ENCODE measurements at regions not wholly inside any gene's neighbourhood (a gene's known extent, or its start where the extent isn't known, plus 50 kb on each side); places are given as distances from the start of the nearest gene placed in this dataset.

- DNase-seq (ENCODE audit: low spot score): no peak
- ATAC-seq: no peak
- Mint-ChIP-seq H3K27ac (no peak overlapping the region), H3K9me3 (no peaks in the 10 kb centered on the region; the same call in 2 of the 3 replicates), H3K27me3 (ENCODE audit: insufficient read depth, low read depth, poor library complexity) (peaks cover 4% of the 10 kb centered on the region), H3K36me3 (ENCODE audit: low read depth) (no peaks in the 10 kb centered on the region), H3K4me3 (no peak overlapping the region), H3K4me1 (no peaks in the 10 kb centered on the region; the same call in 2 of the 3 replicates)
- H2AFZ ChIP-seq: no peak overlapping the region
- H4K20me1 ChIP-seq (replicated peaks; ENCODE audit: insufficient read depth): no peaks in the 10 kb centered on the region
- H3K79me2 ChIP-seq (replicated peaks; ENCODE audit: insufficient read depth): no peaks in the 10 kb centered on the region
- H3K4me3 ChIP-seq: no peak overlapping the region
- H3K9me2 ChIP-seq (ENCODE audit: insufficient read depth): no peaks in the 10 kb centered on the region
- H3F3A ChIP-seq (replicated peaks; ENCODE audit: low read depth): no peaks in the 10 kb centered on the region
- H3K36me3 ChIP-seq (ENCODE audit: insufficient read depth): no peaks in the 10 kb centered on the region
- H3K4me2 ChIP-seq: no peak overlapping the region
- H3K27me3 ChIP-seq (ENCODE audit: insufficient read depth): no peaks in the 10 kb centered on the region
- H3K4me1 ChIP-seq (ENCODE audit: insufficient read depth): no peaks in the 10 kb centered on the region
- no peak for TF ChIP-seq JUNB (IDR thresholded peaks at IDR 0.05; ENCODE audit: unreplicated experiment)
- no peak for TF ChIP-seq CREB1 (CRISPR knock-in tag; IDR thresholded peaks at IDR 0.05; ENCODE audit: low read depth)
- TF ChIP-seq EZH2phosphoT487 (IDR thresholded peaks at IDR 0.05; ENCODE audit: unreplicated experiment): no peak
- no peak overlapping the region for H3K27ac ChIP-seq (ENCODE audit: low read depth)
These were observed 254.8 kb downstream of the CYP26B1 start for GRCh38 chr2:71892896-71893295.

GRCh38 chr2:71892423-71892730 is 255.3 kb downstream of the CYP26B1 start:
- Histone ChIP-seq H3K4me3 (no peak overlapping the region), H3K4me1 (ENCODE audit: insufficient read depth) (no peaks in the 10 kb centered on the region), H3K36me3 (ENCODE audit: insufficient read depth) (no peaks in the 10 kb centered on the region), H3K79me2 (replicated peaks; ENCODE audit: insufficient read depth) (no peaks in the 10 kb centered on the region), H3F3A (replicated peaks; ENCODE audit: low read depth) (no peaks in the 10 kb centered on the region), H3K27ac (ENCODE audit: low read depth) (no peak overlapping the region), H3K4me2 (no peak overlapping the region), H4K20me1 (replicated peaks; ENCODE audit: insufficient read depth) (no peaks in the 10 kb centered on the region), H3K9me2 (ENCODE audit: insufficient read depth) (no peaks in the 10 kb centered on the region), H2AFZ (no peak overlapping the region), H3K27me3 (ENCODE audit: insufficient read depth) (no peaks in the 10 kb centered on the region)
- no peaks in the 10 kb centered on the region; the same call in 2 of the 3 replicates for H3K9me3 Mint-ChIP-seq
- no peak overlapping the region for H3K4me3 Mint-ChIP-seq
- H3K27me3 Mint-ChIP-seq (ENCODE audit: insufficient read depth, low read depth, poor library complexity): peaks cover 4% of the 10 kb centered on the region
- no peaks in the 10 kb centered on the region for H3K4me1 Mint-ChIP-seq
- DNase-seq (ENCODE audit: low spot score): no peak
- no peak overlapping the region for H3K27ac Mint-ChIP-seq
- no peak for ATAC-seq
- H3K36me3 Mint-ChIP-seq (ENCODE audit: low read depth): no peaks in the 10 kb centered on the region
- TF ChIP-seq ZNF331 (CRISPR knock-in tag; IDR thresholded peaks at IDR 0.05; ENCODE audit: low read depth): no peak
- TF ChIP-seq STAT1 (IDR thresholded peaks at IDR 0.05; ENCODE audit: unreplicated experiment): no peak
- no peak for TF ChIP-seq JUNB (IDR thresholded peaks at IDR 0.05; ENCODE audit: unreplicated experiment)
- no peak for TF ChIP-seq CTCF (conservative IDR thresholded peaks at IDR 0.05; ENCODE audit: low read depth in 2 of 2)
- no peak for TF ChIP-seq EZH2phosphoT487 (IDR thresholded peaks at IDR 0.05; ENCODE audit: unreplicated experiment)
- no peak for TF ChIP-seq CREB1 (CRISPR knock-in tag; IDR thresholded peaks at IDR 0.05; ENCODE audit: low read depth)
- TF ChIP-seq ZNF462 (CRISPR knock-in tag; IDR thresholded peaks at IDR 0.05): no peak
- TF ChIP-seq REST (IDR thresholded peaks at IDR 0.05; ENCODE audit: unreplicated experiment): no peak
- TF ChIP-seq EZH2 (IDR thresholded peaks at IDR 0.05; ENCODE audit: low read depth, unreplicated experiment): no peak
- no peak for TF ChIP-seq NANOG (IDR thresholded peaks at IDR 0.05; ENCODE audit: borderline replicate concordance)
